ENCODE measurements at regions not wholly inside any gene's neighbourhood (a gene's known extent, or its start where the extent isn't known, plus 50 kb on each side); places are given as distances from the start of the nearest gene placed in this dataset.

DNA sequence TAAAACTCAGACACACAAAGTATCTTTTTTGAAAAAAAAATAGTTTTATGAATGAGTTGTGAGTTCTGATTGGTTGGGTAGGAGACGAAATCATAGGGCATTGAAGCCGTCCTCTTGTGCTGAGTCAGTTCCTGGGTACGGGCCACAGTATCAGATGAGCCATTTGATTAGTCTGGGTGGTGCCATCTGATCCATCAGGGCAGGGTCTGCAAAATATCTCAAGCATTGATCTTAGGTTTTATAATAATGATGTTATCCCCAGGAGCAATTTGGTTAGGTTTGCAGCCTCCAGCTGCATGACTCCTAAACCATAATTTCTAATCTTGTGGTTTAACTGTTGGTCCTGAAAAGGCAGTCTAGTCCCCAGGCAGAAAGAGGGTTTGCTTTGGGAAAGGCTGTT, 1310.6 kb downstream of the SLITRK1 start:
- intact Hi-C loops (cut with DNase I) = no loop called here
- Histone ChIP-seq H3K27me3 (no peaks in the 10 kb centered on the region), H3K4me3 (no peak overlapping the region), H3K27ac (no peak overlapping the region), H3K9me3 (replicated peaks in 1 of 3) (no peaks in the 10 kb centered on the region), H3K4me1 (replicated peaks in 1 of 2) (peaks cover 0 to 7% of the 10 kb centered on the region in 2 donors), H3K36me3 (replicated peaks in 1 of 2) (no peaks in the 10 kb centered on the region)
- no peak for DNase-seq
- WGBS, 4 donors = 29 to 52% (median 45%) methylated on average over 3 of the region's 3 CpGs
- no peak for TF ChIP-seq POLR2A (IDR thresholded peaks at IDR 0.05)
- TF ChIP-seq, protein P1, sequence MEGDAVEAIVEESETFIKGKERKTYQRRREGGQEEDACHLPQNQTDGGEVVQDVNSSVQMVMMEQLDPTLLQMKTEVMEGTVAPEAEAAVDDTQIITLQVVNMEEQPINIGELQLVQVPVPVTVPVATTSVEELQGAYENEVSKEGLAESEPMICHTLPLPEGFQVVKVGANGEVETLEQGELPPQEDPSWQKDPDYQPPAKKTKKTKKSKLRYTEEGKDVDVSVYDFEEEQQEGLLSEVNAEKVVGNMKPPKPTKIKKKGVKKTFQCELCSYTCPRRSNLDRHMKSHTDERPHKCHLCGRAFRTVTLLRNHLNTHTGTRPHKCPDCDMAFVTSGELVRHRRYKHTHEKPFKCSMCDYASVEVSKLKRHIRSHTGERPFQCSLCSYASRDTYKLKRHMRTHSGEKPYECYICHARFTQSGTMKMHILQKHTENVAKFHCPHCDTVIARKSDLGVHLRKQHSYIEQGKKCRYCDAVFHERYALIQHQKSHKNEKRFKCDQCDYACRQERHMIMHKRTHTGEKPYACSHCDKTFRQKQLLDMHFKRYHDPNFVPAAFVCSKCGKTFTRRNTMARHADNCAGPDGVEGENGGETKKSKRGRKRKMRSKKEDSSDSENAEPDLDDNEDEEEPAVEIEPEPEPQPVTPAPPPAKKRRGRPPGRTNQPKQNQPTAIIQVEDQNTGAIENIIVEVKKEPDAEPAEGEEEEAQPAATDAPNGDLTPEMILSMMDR (IDR thresholded peaks at IDR 0.05) = no peak

DNA sequence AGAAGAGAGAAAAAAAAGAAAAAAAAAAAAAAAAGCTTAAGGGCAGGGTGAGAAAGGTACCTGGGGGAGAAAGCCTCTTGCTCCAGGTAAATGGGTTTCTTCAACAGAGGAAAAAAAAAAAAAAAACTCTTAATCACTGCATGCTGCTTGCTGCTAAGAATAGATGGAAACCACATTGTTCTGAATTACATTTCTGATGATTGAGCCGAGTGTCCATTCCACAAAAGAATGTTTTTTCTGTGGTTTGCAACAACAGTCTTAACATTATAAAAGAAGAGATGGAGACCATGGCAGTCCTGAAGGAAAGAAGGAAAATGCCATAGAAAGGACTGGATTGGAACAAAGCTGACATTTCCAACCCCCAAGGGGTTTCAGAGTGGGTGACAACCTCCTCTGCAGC, 1312.7 kb downstream of the SLITRK1 start:
- 72 to 83% (median 78%) methylated on average over 1 of the region's 1 CpG for WGBS, 4 donors

DNA sequence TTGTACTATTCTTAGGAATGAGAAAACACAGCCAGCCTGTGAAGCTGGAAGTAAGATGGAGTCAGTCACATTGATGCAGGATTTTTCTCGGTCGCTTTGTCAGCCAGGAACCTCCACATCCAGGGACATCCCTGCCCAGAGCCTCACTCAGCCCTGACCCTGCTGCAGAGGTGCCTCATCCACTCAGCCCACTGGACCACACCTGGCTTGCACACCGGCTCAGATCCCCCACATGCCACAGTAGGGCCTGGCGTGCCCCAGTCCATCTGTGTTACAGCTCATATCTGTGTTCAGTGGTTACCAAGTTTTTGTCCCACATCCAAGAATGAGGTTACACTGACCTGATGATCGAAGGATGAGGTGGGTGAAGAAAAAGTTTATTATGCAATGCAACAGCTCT, 1315.4 kb downstream of the SLITRK1 start:
- Histone ChIP-seq H3K36me3 (replicated peaks in 1 of 2) (no peaks in the 10 kb centered on the region), H3K4me1 (replicated peaks in 1 of 2) (peaks cover 0 to 7% of the 10 kb centered on the region in 2 donors), H3K27me3 (no peaks in the 10 kb centered on the region), H3K27ac (no peak overlapping the region), H3K9me3 (replicated peaks in 1 of 3) (no peaks in the 10 kb centered on the region), H3K4me3 (no peak overlapping the region)
- no peak for TF ChIP-seq POLR2A (IDR thresholded peaks at IDR 0.05)
- TF ChIP-seq, protein P1 (IDR thresholded peaks at IDR 0.05) = no peak
- WGBS, 4 donors = 81 to 87% (median 84%) methylated on average over 4 to 5 of the region's 5 CpGs
- DNase-seq = no peak
- intact Hi-C loops (cut with DNase I) = no loop called here

More for the DNA sequence above, 1312.7 kb downstream of the SLITRK1 start:
- intact Hi-C loops (cut with DNase I) = no loop called here
- no peak overlapping the region for H3K27ac ChIP-seq
- H3K27me3 ChIP-seq = no peaks in the 10 kb centered on the region
- peaks cover 0 to 7% of the 10 kb centered on the region in 2 donors for H3K4me1 ChIP-seq (replicated peaks in 1 of 2)
- no peak for DNase-seq
- no peaks in the 10 kb centered on the region for H3K9me3 ChIP-seq (replicated peaks in 1 of 3)
- no peaks in the 10 kb centered on the region for H3K36me3 ChIP-seq (replicated peaks in 1 of 2)
- no peak for TF ChIP-seq POLR2A (IDR thresholded peaks at IDR 0.05)
- H3K4me3 ChIP-seq = no peak overlapping the region

DNA sequence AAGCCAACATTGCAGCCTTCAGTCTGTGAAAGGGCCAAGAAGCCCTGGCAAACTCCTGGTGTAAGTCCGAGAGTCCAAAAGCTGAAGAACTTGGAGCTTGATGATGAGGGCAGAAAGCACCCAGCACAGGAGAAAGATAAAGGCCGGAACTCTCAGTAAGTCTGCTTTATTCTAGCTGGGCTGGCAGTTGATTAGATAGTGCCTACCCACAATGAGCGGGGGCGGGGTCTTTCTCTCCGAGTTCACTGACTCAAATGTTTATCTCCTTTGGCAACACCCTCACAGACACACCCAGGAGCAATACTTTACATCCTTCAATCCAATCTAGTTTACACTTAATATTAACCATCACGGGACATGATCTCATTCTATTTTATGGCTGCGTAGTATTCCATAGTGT, 1317.1 kb downstream of the SLITRK1 start:
- DNase-seq = no peak
- Histone ChIP-seq H3K4me1 (replicated peaks in 1 of 2) (no peaks in the 10 kb centered on the region), H3K36me3 (replicated peaks in 1 of 2) (no peaks in the 10 kb centered on the region), H3K27ac (no peak overlapping the region), H3K27me3 (no peaks in the 10 kb centered on the region), H3K4me3 (no peak overlapping the region), H3K9me3 (replicated peaks in 1 of 3) (no peaks in the 10 kb centered on the region)
- TF ChIP-seq POLR2A (IDR thresholded peaks at IDR 0.05) = no peak
- TF ChIP-seq, protein P1 (IDR thresholded peaks at IDR 0.05) = no peak
- WGBS, 4 donors = 78 to 90% (median 85%) methylated on average over 7 of the region's 7 CpGs
- intact Hi-C loops (cut with DNase I) = no loop called here

DNA sequence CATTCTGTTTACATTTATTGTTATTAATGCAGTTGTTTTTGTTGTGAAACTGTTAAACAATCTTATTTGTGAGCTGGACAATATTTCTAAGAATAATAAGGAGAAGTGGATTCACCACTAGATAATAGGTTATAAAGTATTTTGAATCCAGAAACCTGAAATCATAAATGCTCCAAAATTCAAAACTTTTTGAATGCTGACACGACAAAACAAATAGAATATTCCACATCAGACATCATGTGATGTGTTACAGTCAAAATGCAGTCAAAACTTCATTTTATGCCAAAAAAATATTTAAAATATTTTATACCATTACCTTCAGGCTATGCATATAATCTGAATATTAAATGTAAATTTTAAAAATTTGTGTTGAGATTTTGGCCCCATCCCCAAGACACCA, 1321.4 kb downstream of the SLITRK1 start:
- no peaks in the 10 kb centered on the region for H3K4me1 ChIP-seq (replicated peaks in 1 of 2)
- no peak overlapping the region for H3K27ac ChIP-seq
- DNase-seq = no peak
- intact Hi-C loops (cut with DNase I) = no loop called here
- no peaks in the 10 kb centered on the region for H3K9me3 ChIP-seq (replicated peaks in 1 of 3)
- H3K4me3 ChIP-seq = no peak overlapping the region
- WGBS, 4 donors = 78 to 91% (median 83%) methylated on average over 1 of the region's 1 CpG
- H3K36me3 ChIP-seq (replicated peaks in 1 of 2) = no peaks in the 10 kb centered on the region
- H3K27me3 ChIP-seq = no peaks in the 10 kb centered on the region
- TF ChIP-seq, protein P1 (IDR thresholded peaks at IDR 0.05) = no peak
- TF ChIP-seq POLR2A (IDR thresholded peaks at IDR 0.05) = no peak
